Fibroblast of gingiva (primary cell): ENCODE measurements at regions not wholly inside any gene's neighbourhood (a gene's known extent, or its start where the extent isn't known, plus 50 kb on each side); places are given as distances from the start of the nearest gene placed in this dataset.
"Not testable (repeated sequence)": the region's sequence is repeated elsewhere in the genome, so short reads cannot be mapped to it uniquely, and the experiment has no call there.

ENCODE experiments used
- DNase-seq: peaks from one replicate; pipeline ENCODE4 v3.0.0-alpha.2; 2011; ENCODE audit warnings: low read depth

GRCh38 chr2:22110244-22110651 lies 986.5 kb downstream of the TDRD15 start:
- no peak for DNase-seq

- no peak for DNase-seq
These were observed 1000.2 kb downstream of the TDRD15 start for GRCh38 chr2:22124003-22124402.

GRCh38 chr2:22126106-22126505 lies 1002.3 kb downstream of the TDRD15 start:
- no peak for DNase-seq

GRCh38 chr2:22126978-22127377 lies 1003.2 kb downstream of the TDRD15 start:
- no peak for DNase-seq

- DNase-seq: no peak
These were observed 1010.7 kb downstream of the TDRD15 start for GRCh38 chr2:22134421-22134820.

GRCh38 chr2:22136446-22136845 lies 1012.7 kb downstream of the TDRD15 start:
- DNase-seq: no peak

- no peak for DNase-seq
These were observed 1020.1 kb downstream of the TDRD15 start for GRCh38 chr2:22143840-22144239.

- no peak for DNase-seq
These were observed 1030.3 kb downstream of the TDRD15 start for GRCh38 chr2:22153931-22154613.

GRCh38 chr2:22156661-22157060 lies 1032.9 kb downstream of the TDRD15 start:
- not testable (repeated sequence) for DNase-seq

GRCh38 chr2:22167256-22167655 lies 1043.5 kb downstream of the TDRD15 start:
- DNase-seq: no peak

- no peak for DNase-seq
These were observed 1051.2 kb downstream of the TDRD15 start for GRCh38 chr2:22175003-22175402.

GRCh38 chr2:22185251-22185650 lies 1061.5 kb downstream of the TDRD15 start:
- DNase-seq: no peak

GRCh38 chr2:22186261-22186828 lies 1062.6 kb downstream of the TDRD15 start:
- DNase-seq: not testable (repeated sequence)

GRCh38 chr2:22189893-22190480 lies 1066.2 kb downstream of the TDRD15 start:
- no peak for DNase-seq

GRCh38 chr2:22194218-22194617 lies 1070.5 kb downstream of the TDRD15 start:
- DNase-seq: no peak

- no peak for DNase-seq
These were observed 1073.0 kb downstream of the TDRD15 start for GRCh38 chr2:22196806-22197205.

GRCh38 chr2:22198381-22199283 lies 1074.9 kb downstream of the TDRD15 start:
- DNase-seq: no peak

GRCh38 chr2:22199994-22200393 lies 1076.2 kb downstream of the TDRD15 start:
- DNase-seq: no peak

- no peak for DNase-seq
These were observed 1085.8 kb downstream of the TDRD15 start for GRCh38 chr2:22209545-22209944.

- DNase-seq: no peak
These were observed 1089.5 kb downstream of the TDRD15 start for GRCh38 chr2:22213237-22213636.

- no peak for DNase-seq
These were observed 1091.7 kb downstream of the TDRD15 start for GRCh38 chr2:22215517-22215916.

GRCh38 chr2:22217881-22218280 lies 1094.1 kb downstream of the TDRD15 start:
- DNase-seq: no peak

GRCh38 chr2:22221006-22221405 lies 1097.2 kb downstream of the TDRD15 start:
- no peak for DNase-seq
